ENCODE measurements at regions not wholly inside any gene's neighbourhood (a gene's known extent, or its start where the extent isn't known, plus 50 kb on each side); places are given as distances from the start of the nearest gene placed in this dataset.
"Not testable (repeated sequence)": the region's sequence is repeated elsewhere in the genome, so short reads cannot be mapped to it uniquely, and the experiment has no call there.

GRCh38 chr2:189231719-189232323 lies 52.3 kb upstream of the COL5A2 start:
- no peak for DNase-seq

- DNase-seq = no peak
Observed at GRCh38 chr2:189232759-189233406, 53.3 kb upstream of the COL5A2 start.

- no peak for DNase-seq
Observed at GRCh38 chr2:189233527-189233926, 54.0 kb upstream of the COL5A2 start.

GRCh38 chr2:189234991-189235390 lies 55.4 kb upstream of the COL5A2 start:
- DNase-seq = no peak

- DNase-seq = no peak
Observed at GRCh38 chr2:189236066-189236465, 56.5 kb upstream of the COL5A2 start.

- no peak for DNase-seq
Observed at GRCh38 chr2:189238903-189239302, 59.3 kb upstream of the COL5A2 start.

- DNase-seq = not testable (repeated sequence)
Observed at GRCh38 chr2:189243843-189244242, 64.3 kb upstream of the COL5A2 start.

- no peak for DNase-seq
Observed at GRCh38 chr2:189247276-189247675, 67.7 kb upstream of the COL5A2 start.

GRCh38 chr2:189248141-189248540 lies 68.6 kb upstream of the COL5A2 start:
- DNase-seq = no peak

GRCh38 chr2:189249171-189249570 lies 69.6 kb upstream of the COL5A2 start:
- DNase-seq = no peak

GRCh38 chr2:189249901-189250300 lies 70.3 kb upstream of the COL5A2 start:
- no peak for DNase-seq

GRCh38 chr2:189252991-189253675 lies 73.6 kb upstream of the COL5A2 start:
- DNase-seq = no peak

- DNase-seq = no peak
Observed at GRCh38 chr2:189253836-189254235, 74.3 kb upstream of the COL5A2 start.

GRCh38 chr2:189254268-189254883 lies 74.8 kb upstream of the COL5A2 start:
- DNase-seq = peak; percentile 28

- no peak for DNase-seq
Observed at GRCh38 chr2:189255711-189256110, 76.2 kb upstream of the COL5A2 start.

GRCh38 chr2:189258616-189259365 lies 79.2 kb upstream of the COL5A2 start:
- DNase-seq = no peak

GRCh38 chr2:189260361-189260814 lies 80.8 kb upstream of the COL5A2 start:
- no peak for DNase-seq

- DNase-seq = no peak
Observed at GRCh38 chr2:189261431-189261841, 81.9 kb upstream of the COL5A2 start.

- DNase-seq = no peak
Observed at GRCh38 chr2:189261916-189262315, 82.4 kb upstream of the COL5A2 start.

GRCh38 chr2:189265696-189266320 lies 86.2 kb upstream of the COL5A2 start:
- DNase-seq = no peak

- no peak for DNase-seq
Observed at GRCh38 chr2:189267491-189267890, 87.9 kb upstream of the COL5A2 start.

GRCh38 chr2:189267925-189268579 lies 88.5 kb upstream of the COL5A2 start:
- no peak for DNase-seq

Data from GOT3 (cell line).